Keratinocyte (primary cell): ENCODE measurements at regions not wholly inside any gene's neighbourhood (a gene's known extent, or its start where the extent isn't known, plus 50 kb on each side); places are given as distances from the start of the nearest gene placed in this dataset.

Experiments used
- DNase-seq: peaks from one replicate; pipeline ENCODE4 v3.0.0-alpha.2; 2011; ENCODE audit warnings: low read depth, missing footprints, low spot score
- FAIRE-seq: peaks from 2 replicates; lab custom pipeline; 2011; peaks lifted over from hg19 to GRCh38; lab: Jason Lieb, UNC
- H2AFZ ChIP-seq: 2 replicates; pipeline ENCODE4 v1.6.0; 2012; ENCODE audit warnings: low read length, control low read depth, inconsistent platforms; ENCODE audit not compliant: control insufficient read depth
- H3K27ac ChIP-seq: 2 replicates; pipeline ENCODE4 v1.5.1; 2011; ENCODE audit warnings: low read length; ENCODE audit not compliant: control insufficient read depth, insufficient read depth
- H3K27me3 ChIP-seq: 3 replicates; pipeline ENCODE4 v1.6.0; 2011; ENCODE audit warnings: low read length; ENCODE audit not compliant: control insufficient read depth, insufficient read depth; ENCODE audit errors: extremely low read depth
- H3K36me3 ChIP-seq, 2 experiments: 2 replicates in 1 of 2; 3 replicates in 1 of 2; pipeline ENCODE4 v1.5.1; 2011; ENCODE audit warnings: low read length in 2 of 2, mild to moderate bottlenecking in 1 of 2; ENCODE audit not compliant: control insufficient read depth in 2 of 2, insufficient read depth in 2 of 2; ENCODE audit errors: extremely low read depth in 1 of 2
- H3K4me1 ChIP-seq: 3 replicates; pipeline ENCODE4 v1.5.1; 2011; ENCODE audit warnings: low read length; ENCODE audit not compliant: control insufficient read depth, insufficient read depth; ENCODE audit errors: extremely low read depth
- H3K4me2 ChIP-seq: 3 replicates; pipeline ENCODE4 v1.6.0; 2011; ENCODE audit warnings: low read depth, low read length; ENCODE audit not compliant: control insufficient read depth, insufficient read depth; ENCODE audit errors: extremely low read depth
- H3K4me3 ChIP-seq, 3 experiments: fragments of 200-600 bp in 1 of 3; sonication (generic) in 1 of 3; 2 replicates in 2 of 3; 3 replicates in 1 of 3; pipeline ENCODE4 v1.5.1; 2011 to 2016; ENCODE audit warnings: low read length in 3 of 3, mild to moderate bottlenecking in 3 of 3, control low read depth in 2 of 3, inconsistent platforms in 1 of 3, low read depth in 1 of 3, mixed read lengths in 1 of 3, mixed run types in 1 of 3, moderate library complexity in 1 of 3; ENCODE audit not compliant: control insufficient read depth in 2 of 3, insufficient read depth in 2 of 3; ENCODE audit errors: extremely low read depth in 1 of 3
- H3K79me2 ChIP-seq: 2 replicates; pipeline ENCODE4 v1.6.0; 2012; ENCODE audit warnings: low read length; ENCODE audit not compliant: control insufficient read depth, insufficient read depth
- H3K9ac ChIP-seq: 3 replicates; pipeline ENCODE4 v1.6.0; 2011; ENCODE audit warnings: low read length; ENCODE audit not compliant: control insufficient read depth, insufficient read depth; ENCODE audit errors: extremely low read depth
- H3K9me1 ChIP-seq: 3 replicates; pipeline ENCODE4 v1.6.0; 2011; ENCODE audit warnings: low read length; ENCODE audit not compliant: control insufficient read depth, insufficient read depth; ENCODE audit errors: extremely low read depth
- H3K9me3 ChIP-seq: 2 replicates; pipeline ENCODE4 v1.5.1; 2012; ENCODE audit warnings: low read depth, low read length; ENCODE audit not compliant: control insufficient read depth
- H4K20me1 ChIP-seq: 3 replicates; pipeline ENCODE4 v1.6.0; 2011; ENCODE audit warnings: low read length; ENCODE audit not compliant: control insufficient read depth, insufficient read depth; ENCODE audit errors: extremely low read depth
- EZH2 ChIP-seq: IDR thresholded peaks from one replicate; pipeline ENCODE4 v1.6.1; 2012; ENCODE audit warnings: inconsistent platforms, mild to moderate bottlenecking, low read length, moderate library complexity
- dilution Hi-C: fragments of 300-500 bp; cut with MboI; formaldehyde crosslinking; loops from one replicate; pipeline ENCODE4 v1.7.0; 2020; ENCODE audit warnings: low sequenced_read_pairs; ENCODE audit not compliant: extremely low pct_ligation_motif_present
- TF ChIP-seq, protein P1 (sequence below), 3 experiments: IDR thresholded peaks in 1 of 3; conservative IDR thresholded peaks in 1 of 3; optimal IDR thresholded peaks in 1 of 3; 2 replicates in 2 of 3; 3 replicates in 1 of 3; pipeline versions ENCODE3 to v1.5.1; 2011; ENCODE audit warnings: low read length in 3 of 3, mild to moderate bottlenecking in 3 of 3, moderate library complexity in 2 of 3, control low read depth in 1 of 3, inconsistent platforms in 1 of 3; ENCODE audit not compliant: insufficient read depth in 2 of 3; ENCODE audit errors: extremely low read depth in 1 of 3

DNA sequence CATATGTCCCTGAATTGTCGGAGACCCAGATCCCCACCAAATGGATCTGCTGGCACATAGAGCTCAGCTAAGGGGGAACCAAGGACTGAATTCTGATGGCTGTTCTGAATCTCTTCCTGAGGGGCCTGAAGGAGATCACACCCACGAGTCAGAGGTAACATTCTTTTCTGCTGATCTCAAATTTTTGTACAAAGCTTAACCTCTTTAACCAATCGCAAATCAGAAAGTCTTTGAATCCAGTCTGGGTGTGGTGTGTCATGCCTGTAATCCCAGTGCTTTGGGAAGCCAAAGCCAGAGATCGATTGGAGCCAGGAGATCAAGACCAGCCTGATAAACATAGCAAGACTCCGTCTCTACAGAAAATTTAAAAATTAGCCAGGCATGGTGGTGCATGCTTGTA, 62.8 kb upstream of the PRRC2C start:
- H3K79me2 ChIP-seq, result no peaks in the 10 kb centered on the region
- peaks cover 51% of the 10 kb centered on the region for H3K4me1 ChIP-seq
- dilution Hi-C loops, result no loop called here
- H2AFZ ChIP-seq, result peak overlapping the region; percentile 45
- H3K4me3 ChIP-seq, result no peak overlapping the region
- H3K9me1 ChIP-seq, result no peaks in the 10 kb centered on the region
- no peaks in the 10 kb centered on the region for H3K27me3 ChIP-seq
- H3K9me3 ChIP-seq, result no peaks in the 10 kb centered on the region
- H3K27ac ChIP-seq, result peak overlapping the region; percentile 88
- no peak for DNase-seq
- peak overlapping the region; percentile 2 for H3K4me2 ChIP-seq
- H3K36me3 ChIP-seq, result no peaks in the 10 kb centered on the region
- H4K20me1 ChIP-seq, result no peaks in the 10 kb centered on the region
- peak; percentile 91 for FAIRE-seq
- no peak for TF ChIP-seq EZH2
- TF ChIP-seq, protein P1, sequence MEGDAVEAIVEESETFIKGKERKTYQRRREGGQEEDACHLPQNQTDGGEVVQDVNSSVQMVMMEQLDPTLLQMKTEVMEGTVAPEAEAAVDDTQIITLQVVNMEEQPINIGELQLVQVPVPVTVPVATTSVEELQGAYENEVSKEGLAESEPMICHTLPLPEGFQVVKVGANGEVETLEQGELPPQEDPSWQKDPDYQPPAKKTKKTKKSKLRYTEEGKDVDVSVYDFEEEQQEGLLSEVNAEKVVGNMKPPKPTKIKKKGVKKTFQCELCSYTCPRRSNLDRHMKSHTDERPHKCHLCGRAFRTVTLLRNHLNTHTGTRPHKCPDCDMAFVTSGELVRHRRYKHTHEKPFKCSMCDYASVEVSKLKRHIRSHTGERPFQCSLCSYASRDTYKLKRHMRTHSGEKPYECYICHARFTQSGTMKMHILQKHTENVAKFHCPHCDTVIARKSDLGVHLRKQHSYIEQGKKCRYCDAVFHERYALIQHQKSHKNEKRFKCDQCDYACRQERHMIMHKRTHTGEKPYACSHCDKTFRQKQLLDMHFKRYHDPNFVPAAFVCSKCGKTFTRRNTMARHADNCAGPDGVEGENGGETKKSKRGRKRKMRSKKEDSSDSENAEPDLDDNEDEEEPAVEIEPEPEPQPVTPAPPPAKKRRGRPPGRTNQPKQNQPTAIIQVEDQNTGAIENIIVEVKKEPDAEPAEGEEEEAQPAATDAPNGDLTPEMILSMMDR (optimal IDR thresholded peaks at IDR 0.05 in 1 of 3, IDR thresholded peaks at IDR 0.05 in 1 of 3, conservative IDR thresholded peaks at IDR 0.05 in 1 of 3; ENCODE audit: extremely low read depth in 1 of 3, insufficient read depth in 2 of 3, low read length in 3 of 3), result no peak
- H3K9ac ChIP-seq, result no peak overlapping the region

DNA sequence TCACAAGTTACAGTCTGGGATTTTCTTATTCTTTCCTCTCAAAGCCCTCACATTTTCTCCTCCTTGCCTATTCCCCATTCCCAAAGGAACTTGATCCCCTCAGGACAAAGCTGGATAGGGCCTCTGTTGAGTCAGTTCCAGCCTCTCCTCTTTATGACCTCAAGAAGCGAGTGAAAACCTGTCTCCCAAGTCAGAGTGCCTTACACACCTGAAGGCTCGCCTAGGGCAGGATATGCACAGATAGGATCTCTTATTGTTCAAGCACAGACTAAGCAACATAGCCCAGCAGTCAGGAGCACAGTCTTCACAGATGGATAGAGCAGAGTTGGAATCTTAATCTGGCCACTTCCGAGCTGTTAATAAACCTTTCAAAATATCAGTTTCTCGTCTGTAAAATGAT, 60.8 kb upstream of the PRRC2C start:
- peak overlapping the region; percentile 33 for H3K9ac ChIP-seq
- H3K9me1 ChIP-seq, result no peaks in the 10 kb centered on the region
- H4K20me1 ChIP-seq, result no peaks in the 10 kb centered on the region
- peak overlapping the region; percentile 67 for H3K27ac ChIP-seq
- H3K4me1 ChIP-seq, result peaks cover 51% of the 10 kb centered on the region
- peak overlapping the region; percentile 66 for H3K4me2 ChIP-seq
- H3K4me3 ChIP-seq, result no peak overlapping the region
- FAIRE-seq, result peak; percentile 97
- H3K27me3 ChIP-seq, result no peaks in the 10 kb centered on the region
- dilution Hi-C loops, result no loop called here
- TF ChIP-seq EZH2, result no peak
- TF ChIP-seq, protein P1 (optimal IDR thresholded peaks at IDR 0.05 in 1 of 3, IDR thresholded peaks at IDR 0.05 in 1 of 3, conservative IDR thresholded peaks at IDR 0.05 in 1 of 3; ENCODE audit: extremely low read depth in 1 of 3, insufficient read depth in 2 of 3, low read length in 3 of 3), result no peak
- no peaks in the 10 kb centered on the region for H3K9me3 ChIP-seq
- DNase-seq, result peak; percentile 73
- no peaks in the 10 kb centered on the region for H3K79me2 ChIP-seq
- H3K36me3 ChIP-seq, result no peaks in the 10 kb centered on the region
- peak overlapping the region; percentile 39 for H2AFZ ChIP-seq
